CD4-positive, alpha-beta T cell treated with Interleukin-17A for 1 hour (primary cell): ENCODE measurements at regions not wholly inside any gene's neighbourhood (a gene's known extent, or its start where the extent isn't known, plus 50 kb on each side); places are given as distances from the start of the nearest gene placed in this dataset.
"Not testable (repeated sequence)": the region's sequence is repeated elsewhere in the genome, so short reads cannot be mapped to it uniquely, and the experiment has no call there.

Experiments
- DNase-seq: peaks from one replicate; pipeline ENCODE4 v3.0.0-alpha.2; 2020

- DNase-seq = no peak
Observed at GRCh38 chr12:131321988-131322387, 368.3 kb downstream of the ADGRD1 start.

GRCh38 chr12:131322460-131322859 lies 368.8 kb downstream of the ADGRD1 start:
- DNase-seq = not testable (repeated sequence)

- DNase-seq = no peak
Observed at GRCh38 chr12:131323879-131324278, 370.2 kb downstream of the ADGRD1 start.

GRCh38 chr12:131327521-131328488 lies 374.1 kb downstream of the ADGRD1 start:
- DNase-seq = no peak

GRCh38 chr12:131328861-131329845 lies 375.4 kb downstream of the ADGRD1 start:
- not testable (repeated sequence) for DNase-seq

- no peak for DNase-seq
Observed at GRCh38 chr12:131330106-131330815, 376.6 kb downstream of the ADGRD1 start.

GRCh38 chr12:131331148-131331750 lies 377.5 kb downstream of the ADGRD1 start:
- DNase-seq = no peak

- no peak for DNase-seq
Observed at GRCh38 chr12:131332224-131332623, 378.5 kb downstream of the ADGRD1 start.

GRCh38 chr12:131333136-131333535 lies 377.8 kb upstream of the SFSWAP start:
- no peak for DNase-seq

GRCh38 chr12:131333621-131334440 lies 377.1 kb upstream of the SFSWAP start:
- no peak for DNase-seq

- DNase-seq = no peak
Observed at GRCh38 chr12:131334835-131335234, 376.1 kb upstream of the SFSWAP start.

- no peak for DNase-seq
Observed at GRCh38 chr12:131335456-131335855, 375.4 kb upstream of the SFSWAP start.

- DNase-seq = not testable (repeated sequence)
Observed at GRCh38 chr12:131337861-131338260, 373.0 kb upstream of the SFSWAP start.

- no peak for DNase-seq
Observed at GRCh38 chr12:131340616-131341210, 370.2 kb upstream of the SFSWAP start.

GRCh38 chr12:131341608-131342007 lies 369.3 kb upstream of the SFSWAP start:
- not testable (repeated sequence) for DNase-seq

GRCh38 chr12:131343436-131343835 lies 367.5 kb upstream of the SFSWAP start:
- DNase-seq = not testable (repeated sequence)

- not testable (repeated sequence) for DNase-seq
Observed at GRCh38 chr12:131344715-131345520, 366.0 kb upstream of the SFSWAP start.

- no peak for DNase-seq
Observed at GRCh38 chr12:131345521-131346436, 365.1 kb upstream of the SFSWAP start.
